ENCODE measurements at regions not wholly inside any gene's neighbourhood (a gene's known extent, or its start where the extent isn't known, plus 50 kb on each side); places are given as distances from the start of the nearest gene placed in this dataset.

- in situ Hi-C loops (cut with HindIII; ENCODE audit: low sequenced_read_pairs): no loop called here
- no peak overlapping the region for H3K4me3 ChIP-seq (ENCODE audit: low read depth, low read length)
- no peak for TF ChIP-seq CTCF (IDR thresholded peaks at IDR 0.05; ENCODE audit: low read depth, low read length, missing control alignments)
These were observed 146.0 kb downstream of the UNC5CL start for GRCh38 chr6:40893021-40893420.

GRCh38 chr6:40892223-40892622 lies 146.8 kb downstream of the UNC5CL start:
- in situ Hi-C loops (cut with HindIII; ENCODE audit: low sequenced_read_pairs): no loop called here
- no peak overlapping the region for H3K4me3 ChIP-seq (ENCODE audit: low read depth, low read length)
- no peak for DNase-seq (ENCODE audit: low read depth)
- no peak for TF ChIP-seq CTCF (IDR thresholded peaks at IDR 0.05; ENCODE audit: low read depth, low read length, missing control alignments)

More at GRCh38 chr6:40893021-40893420, 146.0 kb downstream of the UNC5CL start:
- DNase-seq (ENCODE audit: low read depth): no peak

- DNase-seq (ENCODE audit: low read depth): no peak
- TF ChIP-seq CTCF (IDR thresholded peaks at IDR 0.05; ENCODE audit: low read depth, low read length, missing control alignments): no peak
- H3K4me3 ChIP-seq (ENCODE audit: low read depth, low read length): no peak overlapping the region
- in situ Hi-C loops (cut with HindIII; ENCODE audit: low sequenced_read_pairs): no loop called here
These were observed 147.3 kb downstream of the UNC5CL start for GRCh38 chr6:40891686-40892085.

GRCh38 chr6:40891131-40891530 lies 147.9 kb downstream of the UNC5CL start:
- H3K4me3 ChIP-seq (ENCODE audit: low read depth, low read length): no peak overlapping the region
- in situ Hi-C loops (cut with HindIII; ENCODE audit: low sequenced_read_pairs): no loop called here
- TF ChIP-seq CTCF (IDR thresholded peaks at IDR 0.05; ENCODE audit: low read depth, low read length, missing control alignments): no peak
- no peak for DNase-seq (ENCODE audit: low read depth)

GRCh38 chr6:40889137-40889832 lies 149.7 kb downstream of the UNC5CL start:
- TF ChIP-seq CTCF (IDR thresholded peaks at IDR 0.05; ENCODE audit: low read depth, low read length, missing control alignments): no peak
- in situ Hi-C loops (cut with HindIII; ENCODE audit: low sequenced_read_pairs): no loop called here
- no peak for DNase-seq (ENCODE audit: low read depth)
- H3K4me3 ChIP-seq (ENCODE audit: low read depth, low read length): no peak overlapping the region

GRCh38 chr6:40888456-40888990 lies 150.5 kb downstream of the UNC5CL start:
- no peak for DNase-seq (ENCODE audit: low read depth)
- H3K4me3 ChIP-seq (ENCODE audit: low read depth, low read length): no peak overlapping the region
- no peak for TF ChIP-seq CTCF (IDR thresholded peaks at IDR 0.05; ENCODE audit: low read depth, low read length, missing control alignments)
- in situ Hi-C loops (cut with HindIII; ENCODE audit: low sequenced_read_pairs): no loop called here

All from astrocyte of the cerebellum (primary cell).